GM21515 (cell line): ENCODE measurements at regions not wholly inside any gene's neighbourhood (a gene's known extent, or its start where the extent isn't known, plus 50 kb on each side); places are given as distances from the start of the nearest gene placed in this dataset.
"Not testable (repeated sequence)": the region's sequence is repeated elsewhere in the genome, so short reads cannot be mapped to it uniquely, and the experiment has no call there.

Source experiments
- ATAC-seq: cut with Tn5 transposase; IDR thresholded peaks from one replicate; pipeline ENCODE4 v1.9.1; 2021; ENCODE audit not compliant: unreplicated experiment

DNA sequence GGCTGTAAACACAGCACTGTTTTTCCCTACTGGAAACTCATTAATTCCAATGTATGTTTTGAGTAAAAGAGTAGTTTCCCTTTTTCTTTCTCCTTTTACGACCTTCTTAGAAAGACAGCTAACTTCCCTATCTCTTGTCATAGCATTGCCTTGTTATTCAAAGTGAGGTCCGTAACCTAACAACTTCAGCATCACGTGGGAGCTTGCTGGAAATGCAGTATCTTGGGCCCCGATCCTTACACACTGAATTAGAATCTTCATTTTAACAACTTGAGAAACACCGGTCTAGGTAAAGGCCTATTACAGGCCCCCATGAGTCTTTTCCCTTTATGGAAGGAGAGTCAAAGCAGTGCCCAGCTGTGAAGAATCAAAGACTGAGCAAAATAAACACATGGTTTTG lies 230.7 kb upstream of the PRKD1 start:
- no peak for ATAC-seq

DNA sequence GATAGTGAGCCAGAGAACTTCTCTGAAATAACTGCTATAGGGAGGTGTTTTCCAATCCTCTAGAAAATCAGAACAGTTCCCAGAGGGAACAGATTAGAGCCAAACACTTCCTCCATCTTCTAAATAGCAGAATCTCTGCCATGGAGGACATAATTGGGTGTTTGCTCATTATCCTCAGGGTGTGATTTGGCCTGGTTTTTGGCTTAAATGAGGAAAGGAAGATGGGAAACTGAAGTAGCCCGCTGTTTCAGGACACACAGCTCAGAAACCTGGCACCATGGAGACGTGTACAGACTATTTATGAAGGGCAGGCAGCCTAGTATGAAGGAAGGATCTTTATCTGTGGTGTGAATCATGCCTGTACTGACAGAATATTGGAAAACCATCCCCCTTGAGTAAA lies 231.7 kb upstream of the PRKD1 start:
- ATAC-seq, result no peak

DNA sequence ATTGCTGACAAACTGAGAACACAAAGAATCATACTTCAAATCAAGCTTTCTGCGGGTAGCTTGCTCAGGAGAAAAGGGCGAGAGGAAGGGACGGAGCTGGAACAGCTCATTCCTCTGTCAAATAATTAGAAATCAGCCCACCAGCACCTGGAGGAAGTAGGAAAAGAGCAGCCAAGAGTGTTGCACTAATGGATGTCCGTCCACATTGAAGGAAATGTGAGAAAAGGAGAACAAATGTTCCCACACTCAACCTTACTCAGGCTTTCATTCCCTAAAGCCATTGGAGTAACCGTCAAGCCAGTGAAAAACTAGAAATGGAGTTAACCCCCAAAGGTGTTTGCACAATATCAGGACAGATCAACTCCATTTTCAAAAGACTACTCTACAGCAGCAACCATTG lies 233.0 kb upstream of the PRKD1 start:
- ATAC-seq, result no peak

DNA sequence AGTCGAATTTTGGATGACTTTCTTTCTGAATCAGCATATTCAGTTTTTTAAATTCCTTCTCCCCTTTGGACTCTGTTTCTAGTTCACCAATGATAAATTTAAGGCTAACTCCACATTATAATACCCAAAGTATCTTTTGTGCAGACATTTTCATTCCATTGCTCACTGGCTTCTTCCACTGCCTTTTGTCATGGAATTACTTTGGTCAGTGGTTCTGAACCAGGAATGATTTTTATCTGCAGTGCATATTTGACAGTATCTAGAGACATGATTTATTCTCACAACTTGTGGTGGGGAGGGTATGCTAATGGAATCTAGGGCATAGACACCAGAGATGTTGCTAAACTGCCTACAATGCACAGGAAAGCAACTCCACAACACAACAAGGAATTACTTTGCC lies 234.4 kb upstream of the PRKD1 start:
- no peak for ATAC-seq

DNA sequence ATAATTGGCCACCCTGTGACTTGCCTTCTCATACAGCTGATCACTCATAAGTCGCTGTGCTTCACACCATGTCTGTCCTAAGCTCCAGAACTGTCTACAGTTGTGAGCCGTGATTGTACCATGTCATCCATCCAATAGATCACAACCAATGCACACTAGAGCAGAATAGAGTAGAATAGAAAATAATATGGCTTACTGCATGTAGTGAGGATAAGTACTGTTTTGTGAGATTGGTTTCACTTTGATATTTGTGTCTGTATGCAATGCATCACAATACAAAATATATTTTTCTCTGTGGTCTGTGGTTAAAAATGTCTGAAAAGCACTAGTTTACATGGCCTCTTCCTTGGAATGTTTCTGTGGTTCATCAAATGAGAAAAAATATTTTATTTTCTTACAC lies 237.6 kb upstream of the PRKD1 start:
- no peak for ATAC-seq

DNA sequence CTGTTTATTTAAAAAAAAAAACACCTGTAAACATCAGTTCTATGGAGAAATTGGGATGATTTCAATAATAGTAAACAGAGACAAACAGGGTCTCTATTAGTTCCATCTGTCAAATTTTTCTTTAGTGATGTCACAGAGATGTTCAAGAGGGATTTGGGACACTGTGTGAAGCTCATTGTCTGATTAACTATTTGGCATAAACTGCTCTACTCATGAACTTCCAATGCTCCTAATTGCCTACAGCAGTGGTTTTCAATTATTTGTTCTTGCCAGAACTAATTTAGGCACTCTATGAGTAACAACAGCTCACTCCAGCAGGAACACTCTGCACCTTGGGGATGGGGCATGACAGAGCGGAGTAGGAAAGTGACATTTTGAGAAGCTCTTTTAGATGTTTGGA lies 250.1 kb upstream of the PRKD1 start:
- no peak for ATAC-seq

DNA sequence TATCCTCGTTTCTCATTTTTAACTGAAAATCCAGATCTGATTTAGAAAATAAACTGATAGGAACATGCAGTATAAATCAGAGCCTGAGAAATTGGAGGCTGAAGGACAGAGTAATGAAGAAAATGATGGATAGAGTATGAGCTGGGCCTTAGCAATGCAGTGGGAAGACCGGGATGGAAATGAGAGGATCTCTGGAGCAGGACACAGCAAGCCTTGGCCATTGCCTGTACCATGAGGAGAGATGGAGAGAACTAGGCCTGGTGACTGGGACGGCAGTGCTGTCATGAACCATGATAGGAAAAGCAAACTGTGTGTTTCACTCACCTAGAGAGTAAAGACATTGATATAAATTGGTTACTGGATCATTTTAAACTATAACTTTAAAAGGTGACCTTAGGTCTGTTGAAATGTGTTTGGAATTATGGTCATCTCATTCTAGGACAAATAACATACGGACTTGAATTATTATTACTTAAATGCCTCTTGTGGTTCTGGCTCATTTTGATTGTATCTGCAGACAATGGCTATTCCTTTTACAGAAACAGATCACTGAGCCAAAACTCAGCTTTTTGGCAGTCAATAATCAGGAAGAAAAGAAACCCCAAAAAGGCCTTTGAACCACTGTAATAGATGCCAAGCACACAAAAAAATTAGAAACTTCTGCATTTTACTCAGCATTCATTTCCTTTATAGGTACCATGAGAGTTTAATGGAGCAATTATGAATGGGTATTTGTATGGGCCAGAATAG lies 251.9 kb upstream of the PRKD1 start:
- ATAC-seq, result no peak

DNA sequence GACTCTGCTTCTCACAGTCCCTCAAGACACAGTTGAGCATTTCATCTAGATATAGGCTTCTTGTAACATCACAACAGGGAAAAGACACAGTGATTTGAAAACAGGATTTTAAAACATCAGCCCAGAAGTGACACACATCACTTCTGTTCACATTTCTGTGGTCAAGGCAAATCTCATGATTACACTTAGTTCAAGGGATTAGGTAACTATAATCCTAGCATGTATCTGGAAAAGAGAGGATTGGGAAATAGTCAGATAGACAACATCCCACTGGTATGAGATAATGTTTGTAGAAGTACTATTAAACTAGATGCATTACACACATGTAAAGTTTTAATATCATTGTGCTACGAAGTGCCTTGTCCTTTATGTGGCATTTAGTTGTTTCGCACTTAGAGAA lies 252.6 kb upstream of the PRKD1 start:
- ATAC-seq, result no peak

DNA sequence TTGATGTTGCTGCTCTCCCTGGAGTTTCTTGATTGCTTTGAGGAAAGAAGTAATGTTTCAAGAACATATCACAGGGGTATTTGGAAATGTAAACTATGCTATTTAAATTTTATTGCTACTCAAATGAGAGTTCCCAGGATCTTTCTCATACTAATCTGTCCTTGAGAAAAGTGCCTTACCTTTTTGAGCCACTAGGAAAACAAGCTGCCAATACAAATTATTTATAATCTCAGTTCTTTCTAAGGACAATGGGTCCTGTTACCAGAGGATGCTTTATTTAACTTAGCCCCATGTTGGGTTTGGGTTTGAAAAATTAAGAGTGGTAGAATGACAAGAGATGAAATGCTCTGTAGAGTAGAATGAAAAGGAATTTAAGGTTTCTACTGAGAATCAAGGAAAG lies 258.2 kb upstream of the PRKD1 start:
- ATAC-seq, result no peak

DNA sequence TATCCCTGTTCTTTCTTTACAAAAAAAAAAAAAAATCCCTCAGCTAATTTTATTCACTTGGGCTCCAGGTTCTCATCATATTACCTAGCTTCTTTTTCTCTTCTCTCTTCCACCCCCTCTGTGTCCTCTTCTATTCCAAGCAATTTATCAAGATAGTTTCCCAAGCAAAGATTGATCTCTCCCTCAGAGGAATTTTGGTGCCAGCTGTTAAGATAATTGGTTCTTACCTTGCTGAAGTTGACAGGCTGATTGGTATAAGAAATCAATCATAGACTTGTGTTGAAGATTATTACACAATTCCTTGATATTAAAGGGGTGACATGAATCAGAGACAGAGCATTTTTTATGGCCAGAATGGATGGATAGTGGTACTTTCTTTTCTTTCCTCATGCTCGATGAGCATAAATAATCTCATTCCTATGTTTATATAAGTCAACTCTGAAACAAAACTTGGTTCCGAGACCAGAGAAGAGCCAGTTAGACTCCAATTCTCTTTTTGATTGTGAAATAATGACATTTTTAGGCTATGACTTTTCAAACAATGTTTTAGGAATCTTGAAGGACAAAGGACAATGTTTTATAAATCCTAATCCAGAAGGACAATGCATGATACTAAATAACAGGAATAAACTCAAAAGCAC lies 264.1 kb upstream of the PRKD1 start:
- ATAC-seq, result no peak

DNA sequence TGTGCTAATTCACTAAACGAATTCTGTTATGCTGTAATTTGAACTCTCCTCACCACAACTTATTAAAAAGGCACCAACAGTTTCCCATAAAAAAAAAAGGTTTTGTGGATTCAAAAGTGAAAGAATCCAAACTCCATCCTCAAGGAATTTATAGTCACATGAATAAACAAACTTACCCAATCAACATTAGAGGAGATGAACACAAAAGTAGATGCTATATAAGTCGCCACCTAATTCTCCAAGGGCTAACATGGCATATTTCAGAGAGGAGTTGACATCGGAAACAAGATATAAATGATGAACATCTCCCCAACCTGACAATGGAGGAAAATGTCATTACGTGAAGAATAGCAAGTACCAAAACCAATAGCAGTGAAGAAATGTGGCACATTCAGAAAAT lies 265.5 kb upstream of the PRKD1 start:
- ATAC-seq, result no peak

DNA sequence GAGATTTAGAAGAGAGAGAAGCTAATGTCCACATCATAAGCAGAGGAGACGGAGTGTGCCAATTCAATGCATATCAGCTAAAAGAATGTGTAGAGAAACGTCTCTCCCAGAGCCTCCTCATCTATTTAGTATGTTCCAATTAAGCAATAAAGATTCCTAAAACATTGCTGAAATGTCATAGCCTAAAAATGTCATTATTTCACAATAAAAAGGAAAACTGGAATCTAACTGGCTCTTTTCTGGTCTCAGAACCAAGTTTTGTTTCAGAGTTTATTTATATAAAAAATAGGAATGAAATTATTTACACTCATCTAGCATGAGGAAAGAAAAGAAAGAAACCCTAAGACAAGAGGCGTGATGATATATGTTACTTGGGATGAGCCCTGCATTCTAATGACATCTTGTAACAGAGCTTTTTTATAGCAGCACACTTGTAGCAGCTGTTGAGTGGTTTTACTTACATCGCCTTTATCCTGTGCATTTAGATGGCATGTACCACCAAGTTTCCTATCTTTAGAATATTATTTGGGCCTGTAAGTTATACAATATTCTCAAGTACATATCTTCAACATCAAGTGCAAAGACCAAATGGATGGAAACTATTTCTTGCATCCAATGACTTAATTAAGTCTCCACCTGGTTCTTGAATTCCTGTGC lies 266.3 kb upstream of the PRKD1 start:
- no peak for ATAC-seq

DNA sequence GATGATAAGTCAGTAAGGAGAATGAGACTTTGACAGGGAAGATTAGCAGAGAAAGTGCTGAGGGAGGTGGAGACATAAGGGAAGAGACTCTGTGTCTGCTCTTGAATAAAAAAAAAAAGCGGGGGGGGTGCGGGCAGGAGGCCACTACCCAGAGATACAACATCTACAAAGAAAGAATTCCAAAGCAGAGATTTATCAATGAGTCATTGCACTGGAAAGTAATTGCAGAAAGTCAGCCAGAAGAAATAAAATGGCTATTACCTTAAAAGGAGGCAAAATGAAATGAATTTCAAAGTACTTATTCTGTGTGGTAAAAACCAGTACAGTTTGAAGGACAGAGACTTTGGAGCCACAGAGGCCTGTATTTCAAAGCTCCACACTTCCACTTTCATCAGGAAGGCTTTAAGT lies 267.1 kb upstream of the PRKD1 start:
- no peak for ATAC-seq

DNA sequence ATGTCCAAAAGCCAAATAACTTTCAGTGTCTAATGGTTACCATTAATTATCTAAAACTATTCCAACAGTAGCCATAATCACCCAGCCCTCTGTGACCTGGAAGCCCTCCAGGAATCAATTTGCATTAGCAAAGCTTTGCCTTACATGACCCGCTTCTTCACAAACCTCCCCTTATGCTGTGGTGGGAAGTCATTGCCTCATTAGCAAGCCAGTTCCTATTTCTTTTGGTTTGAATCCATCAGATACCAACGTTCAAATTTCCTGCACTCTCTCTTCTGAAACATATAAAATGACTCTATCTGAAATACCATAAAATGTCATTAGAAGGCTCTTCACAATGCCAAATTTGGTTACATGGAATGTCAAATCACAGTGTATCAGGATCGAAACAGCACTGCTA lies 268.3 kb upstream of the PRKD1 start:
- ATAC-seq, result no peak

DNA sequence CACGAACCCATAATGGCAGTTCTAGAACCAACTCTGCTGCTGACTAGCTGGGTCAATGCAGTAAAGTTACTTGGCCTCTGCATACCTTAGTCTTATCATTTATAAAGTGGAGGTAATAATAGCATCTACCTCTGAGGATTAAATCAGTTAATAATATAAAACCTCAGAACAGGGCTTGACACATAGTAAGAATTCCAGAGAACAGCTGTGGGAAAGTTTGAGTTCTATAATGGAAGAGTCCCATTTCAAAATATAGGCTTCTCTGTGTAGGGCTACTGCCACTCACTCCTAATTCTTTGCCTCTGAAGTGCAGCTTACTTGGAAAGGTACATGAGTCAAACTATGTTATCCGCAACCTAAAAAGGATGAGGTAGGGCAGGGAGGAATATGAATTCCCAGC lies 269.2 kb upstream of the PRKD1 start:
- no peak for ATAC-seq

DNA sequence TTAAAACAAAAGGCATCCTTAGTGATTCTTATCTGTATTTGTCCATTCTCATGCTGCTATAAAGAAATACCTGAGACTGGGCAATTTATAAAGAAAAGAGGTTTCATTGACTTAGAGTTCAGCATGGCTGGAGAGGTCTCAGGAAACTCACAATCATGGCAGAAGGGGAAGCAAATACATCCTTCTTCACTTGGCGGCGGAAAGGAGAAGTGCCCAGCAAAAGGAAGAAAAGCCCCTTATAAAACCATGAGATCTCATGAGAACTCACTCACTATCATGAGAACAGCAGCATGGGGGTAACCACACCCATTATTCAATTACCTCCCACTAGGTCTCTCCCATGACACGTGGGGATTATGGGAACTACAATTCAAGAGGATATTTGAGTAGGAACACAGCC lies 271.1 kb upstream of the PRKD1 start:
- not testable (repeated sequence) for ATAC-seq

DNA sequence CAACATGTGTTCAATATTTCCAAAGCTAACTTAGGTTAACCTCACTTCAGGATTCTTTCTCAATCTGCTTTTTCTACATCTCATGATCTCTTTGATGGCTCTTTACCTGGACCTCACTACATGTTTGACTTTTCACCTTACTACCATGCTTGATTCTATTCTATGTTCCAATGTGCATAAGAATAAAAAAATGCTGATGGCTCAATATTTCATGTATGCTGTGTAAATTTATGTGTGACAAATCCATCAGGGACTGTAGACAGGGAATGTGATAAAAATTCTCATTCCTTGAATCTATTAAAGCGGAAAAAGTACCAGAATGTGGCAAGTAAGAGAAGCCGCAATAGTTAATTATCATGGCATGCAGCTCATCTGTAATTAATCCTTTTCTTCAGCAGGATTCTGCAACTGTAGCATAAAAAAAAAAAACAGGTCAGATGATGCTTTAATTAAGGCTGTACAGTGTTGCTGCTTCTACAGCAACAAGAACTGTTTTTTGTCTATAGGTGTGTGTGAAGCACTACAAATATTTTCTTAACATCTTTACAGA lies 276.9 kb upstream of the PRKD1 start:
- no peak for ATAC-seq

DNA sequence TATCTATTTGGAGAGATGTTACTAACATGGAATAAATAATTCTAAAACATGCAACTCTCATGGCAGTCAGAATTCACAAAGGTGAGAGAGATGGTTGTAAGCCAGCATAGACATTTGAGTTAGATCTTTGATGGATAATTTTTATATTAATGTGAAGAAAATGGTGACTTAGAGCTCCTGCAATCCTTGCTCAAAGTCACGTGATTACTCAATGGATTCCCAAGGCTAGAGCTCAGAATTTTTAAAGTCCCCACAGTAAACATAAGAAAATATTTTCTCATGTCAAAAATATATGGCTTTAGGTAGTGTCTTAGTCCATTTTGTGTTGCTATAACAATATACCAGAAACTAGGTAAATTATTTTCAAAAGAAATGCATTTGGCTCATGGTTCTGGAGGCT lies 281.5 kb upstream of the PRKD1 start:
- ATAC-seq, result no peak

DNA sequence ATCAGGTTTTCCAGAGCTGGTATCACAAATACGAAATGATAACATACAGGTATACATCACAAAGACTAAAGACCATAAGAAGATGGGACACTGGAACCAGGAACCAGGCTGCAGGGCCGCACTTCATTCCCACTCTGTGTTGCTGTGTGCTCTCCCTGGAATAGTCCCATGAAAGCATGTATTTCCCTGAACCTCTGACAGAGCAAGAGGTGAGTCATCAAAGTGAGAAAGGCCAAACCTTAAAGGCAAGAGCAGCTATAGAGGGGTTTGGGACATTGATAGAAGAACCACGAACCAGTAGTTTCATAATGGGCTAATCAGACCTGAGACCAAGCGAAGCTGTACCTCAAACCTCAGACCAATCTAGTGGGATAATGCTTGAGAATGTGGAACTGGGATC lies 283.0 kb upstream of the PRKD1 start:
- ATAC-seq, result no peak

DNA sequence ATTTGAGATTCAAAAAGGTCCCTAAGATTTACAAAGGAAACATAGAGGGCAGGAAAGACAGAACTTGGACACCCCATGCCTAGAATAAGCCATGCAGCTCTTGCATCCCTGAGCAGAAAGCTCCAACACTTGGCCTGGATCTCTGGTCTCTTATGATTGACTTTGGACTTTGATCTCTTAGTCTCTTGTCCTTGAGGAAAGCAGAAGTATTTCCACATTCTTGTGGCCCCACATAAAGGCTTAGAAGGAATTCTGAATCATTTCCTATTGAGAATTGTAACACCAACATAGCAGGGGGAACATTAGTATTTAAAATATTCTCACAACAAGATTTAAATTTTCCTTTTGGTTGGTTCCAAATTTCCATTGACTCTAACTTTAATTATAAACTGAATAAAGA lies 283.7 kb upstream of the PRKD1 start:
- ATAC-seq, result no peak

DNA sequence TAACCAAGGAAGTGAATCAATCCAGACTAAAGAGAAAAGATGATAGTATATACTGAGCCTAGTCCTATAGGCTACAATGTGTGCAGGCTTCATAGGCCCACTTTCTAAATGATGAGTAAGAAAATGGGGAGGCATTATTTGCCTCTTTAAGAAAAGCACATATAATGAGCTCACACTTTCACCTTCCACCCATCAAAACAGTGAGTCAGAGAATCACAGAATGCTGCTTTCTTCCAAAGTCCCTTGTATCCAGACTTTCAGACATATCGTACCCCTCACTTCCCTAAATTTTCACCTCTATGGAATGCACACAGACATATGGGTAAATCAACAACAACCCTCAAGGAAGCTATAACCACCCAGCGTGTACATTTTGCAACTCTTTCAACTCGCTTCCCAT lies 286.4 kb upstream of the PRKD1 start:
- ATAC-seq, result no peak

DNA sequence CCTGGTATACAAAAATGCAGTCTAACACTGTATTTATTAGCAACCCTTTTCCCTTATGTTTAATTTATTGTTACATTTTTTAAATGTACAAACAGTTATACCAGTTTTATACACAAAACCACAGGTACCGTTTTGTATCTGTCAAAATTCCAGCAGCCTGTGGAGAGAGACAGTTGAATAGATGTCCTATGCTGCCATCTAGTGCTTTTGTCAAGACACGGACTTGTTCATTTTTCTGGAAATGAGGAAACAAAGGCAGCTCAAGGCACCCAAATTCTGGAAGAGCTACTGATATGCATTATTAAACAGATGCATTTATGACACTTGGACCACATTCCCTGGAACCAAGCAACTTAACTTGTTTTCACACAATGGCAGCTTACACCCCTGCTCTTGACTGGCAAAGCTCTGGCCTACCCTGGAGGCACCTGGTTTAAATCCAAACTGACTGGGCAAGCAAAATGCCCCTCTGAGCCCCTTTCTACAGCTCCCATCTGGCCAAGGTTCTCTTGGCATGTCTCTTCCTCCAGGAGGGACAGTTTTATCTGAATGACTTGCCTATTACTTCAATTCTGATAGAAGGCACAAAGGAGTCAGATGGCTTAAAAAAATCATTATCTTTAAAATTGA lies 286.9 kb upstream of the PRKD1 start:
- no peak for ATAC-seq
